Heart right ventricle (tissue), 16 donors: ENCODE measurements at regions not wholly inside any gene's neighbourhood (a gene's known extent, or its start where the extent isn't known, plus 50 kb on each side); places are given as distances from the start of the nearest gene placed in this dataset.

Source experiments
- ATAC-seq, 8 donors: fragments of 200-7000 bp; cut with Tn5 transposase; one replicate each; pipeline ENCODE4 v1.9.1; 2020; ENCODE audit warnings: mild to moderate bottlenecking in 8 of 8, moderate library complexity in 8 of 8, moderate number of reproducible peaks in 1 of 8
- DNase-seq, 2 donors: peaks; one replicate each; pipeline ENCODE4 v3.0.0-alpha.2; 2020
- H3K27ac ChIP-seq, 10 donors: fragments of 200-600 bp; sonication (generic) in 2 of 10; one replicate each; pipeline versions ENCODE4 v1.5.0 to v1.8.0; 2020 to 2022; ENCODE audit warnings: mild to moderate bottlenecking in 3 of 10
- H3K27me3 ChIP-seq, 7 donors: fragments of 200-600 bp; one replicate each; pipeline ENCODE4 v1.8.0; 2021 to 2022; ENCODE audit warnings: mild to moderate bottlenecking in 2 of 7
- H3K36me3 ChIP-seq, 9 donors: fragments of 200-600 bp; sonication (generic) in 1 of 9; one replicate each; pipeline versions ENCODE4 v1.5.0 to v1.8.0; 2020 to 2022; ENCODE audit warnings: mild to moderate bottlenecking in 2 of 9
- H3K4me1 ChIP-seq, 9 donors: fragments of 200-600 bp; sonication (generic) in 1 of 9; one replicate each; pipeline versions ENCODE4 v1.5.0 to v1.8.0; 2020 to 2022; ENCODE audit warnings: mild to moderate bottlenecking in 4 of 9
- H3K4me3 ChIP-seq, 10 donors: fragments of 200-600 bp; sonication (generic) in 2 of 10; one replicate each; pipeline versions ENCODE4 v1.5.0 to v1.8.0; 2020 to 2022; ENCODE audit warnings: mild to moderate bottlenecking in 7 of 10, moderate library complexity in 2 of 10
- H3K9me3 ChIP-seq, 11 donors: fragments of 200-600 bp in 10 of 11; sonication (generic) in 2 of 11; one replicate each; pipeline versions ENCODE4 v1.5.0 to v1.8.0; 2013 to 2022; ENCODE audit warnings: mild to moderate bottlenecking in 2 of 11, control low read depth in 1 of 11, moderate library complexity in 1 of 11
- CTCF ChIP-seq, 9 donors: fragments of 200-600 bp; sonication (generic) in 2 of 9; IDR thresholded peaks; one replicate each; pipeline versions ENCODE4 v1.5.0 to v1.8.0; 2021 to 2022; ENCODE audit warnings: antibody characterized with exemption in 9 of 9, mild to moderate bottlenecking in 5 of 9, moderate library complexity in 1 of 9
- WGBS, 2 donors: extraction: QIAGEN DNeasy Blood & Tissue Kit; methylation state at CpG; one replicate each; pipeline ENCODE4 v1.1.7; 2013; ENCODE audit warnings: inconsistent platforms in 1 of 2; 5-methylcytosine and 5-hydroxymethylcytosine counted together
- intact Hi-C, 10 donors: fragments of 100-400 bp; cut with DNase I; formaldehyde crosslinking; loops; one replicate each; pipeline versions ENCODE4 v1.11.1 to v1.14.2; 2022
- donor health status: Arrhythmogenic right ventricular cardiomyopathy.
- donor health status: ischemic (EF 13 %, LVEDD 7.1; RV severe dilation, severe dysfunction).
- donor health status: healthy with polysubstance abuse.
- donor health status: DM: no; HTN: yes; CAD: no.
- donor health status: DM: no; HTN: no; CAD: no.
- donor health status: ischemic (EF 25% LVEDD 6.9; RV normal size, moderate dysfunction).
- donor health status: ischemic (EF 25% LVEDD 5.7; RV mildly dilated, moderate dysfunction).
- donor health status: healthy.
- donor health status: DM: yes; HTN: yes; CAD: no.
- donor health status: Ischemic cardiomyopathy.
- donor health status: ischemic (EF 35%, LVEDD 5.7; RV mildly dilated, moderate dysfunction).
- donor health status: nonischemic (EF 11% LVEDD 7.7; RV severe dilation, severe dysfunction).
- donor health status: DM: yes; HTN: yes; CAD: no.
- donor health status: PGD.
- donor health status: ischemic (EF 29% LVEDD 5.4; RV normal size, mild dysfunction).
- donor health status: nonischemic (EF 23%, LVEDD 6.1; RV moderate dilation, normal function).

GRCh38 chr6:117761610-117762009 is 86.3 kb downstream of the NUS1 start:
- 64% methylated on average over 2 of the region's 2 CpGs for WGBS, 2 donors
- TF ChIP-seq CTCF (IDR thresholded peaks at IDR 0.05) = no peak
- Histone ChIP-seq H3K4me3 (no peak overlapping the region), H3K36me3 (no peaks in the 10 kb centered on the region), H3K27ac (no peak overlapping the region), H3K9me3 (peaks cover 0 to 76% (median 22%) of the 10 kb centered on the region in 11 donors), H3K27me3 (no peaks in the 10 kb centered on the region), H3K4me1 (no peaks in the 10 kb centered on the region)
- intact Hi-C loops = no loop called here
- ATAC-seq (no peak), DNase-seq (no peak)

- Histone ChIP-seq H3K27ac (no peak overlapping the region), H3K36me3 (no peaks in the 10 kb centered on the region), H3K9me3 (peaks cover 0 to 26% (median 10%) of the 10 kb centered on the region in 11 donors), H3K4me3 (no peak overlapping the region), H3K4me1 (no peaks in the 10 kb centered on the region), H3K27me3 (peaks cover 0 to 4% (median 0%) of the 10 kb centered on the region in 7 donors)
- no peak for TF ChIP-seq CTCF (IDR thresholded peaks at IDR 0.05)
- intact Hi-C loops = no loop called here
- WGBS, 2 donors = 67 to 78% methylated on average over 2 of the region's 2 CpGs
- no peak for ATAC-seq
- DNase-seq = no peak
Observed at GRCh38 chr6:117771403-117771802, 96.1 kb downstream of the NUS1 start.

GRCh38 chr6:117776441-117776840 is 101.2 kb downstream of the NUS1 start:
- no peak overlapping the region for H3K4me3 ChIP-seq
- intact Hi-C loops = no loop called here
- no peaks in the 10 kb centered on the region for H3K36me3 ChIP-seq
- ATAC-seq (no peak), DNase-seq (no peak)
- H3K27me3 ChIP-seq = peaks cover 0 to 4% (median 0%) of the 10 kb centered on the region in 7 donors
- TF ChIP-seq CTCF (IDR thresholded peaks at IDR 0.05) = peak in 3 of 9 donors; percentile 6 to 12 (median 11)
- H3K9me3 ChIP-seq = peaks cover 0 to 1% (median 0%) of the 10 kb centered on the region in 11 donors
- no peaks in the 10 kb centered on the region for H3K4me1 ChIP-seq
- 56 to 62% methylated on average over 3 of the region's 3 CpGs for WGBS, 2 donors
- H3K27ac ChIP-seq = no peak overlapping the region

- no peaks in the 10 kb centered on the region for H3K4me1 ChIP-seq
- no peak for TF ChIP-seq CTCF (IDR thresholded peaks at IDR 0.05)
- no peak overlapping the region for H3K27ac ChIP-seq
- H3K9me3 ChIP-seq = peaks cover 0 to 12% (median 0%) of the 10 kb centered on the region in 11 donors
- intact Hi-C loops = no loop called here
- ATAC-seq = peak in 2 of 8 donors; percentile 62 to 81
- DNase-seq = no peak
- H3K27me3 ChIP-seq = no peaks in the 10 kb centered on the region
- no peaks in the 10 kb centered on the region for H3K36me3 ChIP-seq
- WGBS, 2 donors = 63 to 76% methylated on average over 3 of the region's 3 CpGs
- no peak overlapping the region for H3K4me3 ChIP-seq
Observed at GRCh38 chr6:117781550-117781949, 106.3 kb downstream of the NUS1 start.
